22Rv1 (cell line): ENCODE measurements at regions not wholly inside any gene's neighbourhood (a gene's known extent, or its start where the extent isn't known, plus 50 kb on each side); places are given as distances from the start of the nearest gene placed in this dataset.

Source experiments
- CTCF ChIP-seq: fragments of 450-650 bp; IDR thresholded peaks from 2 replicates; pipeline ENCODE4 v1.5.1; 2017; ENCODE audit warnings: mild to moderate bottlenecking
- ZFX ChIP-seq: fragments of 450-650 bp; IDR thresholded peaks from 2 replicates; pipeline ENCODE4 v1.6.1; 2017; ENCODE audit warnings: antibody characterized with exemption, borderline replicate concordance

GRCh38 chr3:48067271-48067670, 51.1 kb upstream of the MAP4 start:
- no peak for TF ChIP-seq CTCF
- no peak for TF ChIP-seq ZFX
